Right atrium auricular region (tissue), 2 donors: ENCODE measurements at regions not wholly inside any gene's neighbourhood (a gene's known extent, or its start where the extent isn't known, plus 50 kb on each side); places are given as distances from the start of the nearest gene placed in this dataset.

ENCODE experiments used
- DNase-seq: peaks from one replicate; pipeline ENCODE4 v3.0.0-alpha.2; 2019; ENCODE audit warnings: low spot score
- H3K27ac ChIP-seq, 2 donors: fragments of 200-600 bp; sonication (generic); 1 replicate in 1 of 2; 2 replicates in 1 of 2; pipeline ENCODE4 v1.5.1; 2016 to 2019
- H3K27me3 ChIP-seq, 2 donors: fragments of 200-600 bp; sonication (generic); one replicate each; pipeline versions ENCODE4 v1.5.1 to v1.6.0; 2017 to 2019
- H3K36me3 ChIP-seq: fragments of 200-600 bp; sonication (generic); one replicate; pipeline ENCODE4 v1.5.1; 2016
- H3K4me1 ChIP-seq, 2 donors: fragments of 200-600 bp; sonication (generic); one replicate each; pipeline versions ENCODE4 v1.5.1 to v1.6.0; 2017 to 2019
- H3K4me3 ChIP-seq, 2 donors: fragments of 200-600 bp; sonication (generic); 1 replicate in 1 of 2; 2 replicates in 1 of 2; pipeline ENCODE4 v1.5.1; 2017 to 2019; ENCODE audit warnings: mild to moderate bottlenecking in 1 of 2, moderate library complexity in 1 of 2
- H3K9me3 ChIP-seq, 2 donors: fragments of 200-600 bp; sonication (generic); one replicate each; pipeline ENCODE4 v1.5.1; 2019
- CTCF ChIP-seq, 2 donors: fragments of 200-600 bp; sonication (generic); IDR thresholded peaks; one replicate each; pipeline ENCODE4 v1.5.1; 2019; ENCODE audit warnings: antibody characterized with exemption in 2 of 2

GRCh38 chr10:81108516-81109199, 571.0 kb downstream of the SH2D4B start:
- H3K9me3 ChIP-seq: no peaks in the 10 kb centered on the region
- TF ChIP-seq CTCF (IDR thresholded peaks at IDR 0.05): no peak
- no peak overlapping the region for H3K27ac ChIP-seq
- H3K4me3 ChIP-seq: no peak overlapping the region
- H3K4me1 ChIP-seq: no peaks in the 10 kb centered on the region
- no peak for DNase-seq
- H3K27me3 ChIP-seq: no peaks in the 10 kb centered on the region
- no peaks in the 10 kb centered on the region for H3K36me3 ChIP-seq

- Histone ChIP-seq H3K27ac (no peak overlapping the region), H3K27me3 (no peaks in the 10 kb centered on the region), H3K9me3 (no peaks in the 10 kb centered on the region), H3K4me1 (no peaks in the 10 kb centered on the region), H3K36me3 (no peaks in the 10 kb centered on the region), H3K4me3 (no peak overlapping the region)
- DNase-seq: no peak
- no peak for TF ChIP-seq CTCF (IDR thresholded peaks at IDR 0.05)
These were observed 571.6 kb downstream of the SH2D4B start for GRCh38 chr10:81109200-81109752.

- Histone ChIP-seq H3K4me1 (no peaks in the 10 kb centered on the region), H3K36me3 (no peaks in the 10 kb centered on the region), H3K27me3 (no peaks in the 10 kb centered on the region), H3K4me3 (no peak overlapping the region), H3K9me3 (no peaks in the 10 kb centered on the region), H3K27ac (no peak overlapping the region)
- TF ChIP-seq CTCF (IDR thresholded peaks at IDR 0.05): no peak
- DNase-seq: no peak
These were observed 578.5 kb downstream of the SH2D4B start for GRCh38 chr10:81116201-81116600.

- Histone ChIP-seq H3K9me3 (no peaks in the 10 kb centered on the region), H3K27me3 (no peaks in the 10 kb centered on the region), H3K4me1 (no peaks in the 10 kb centered on the region), H3K36me3 (no peaks in the 10 kb centered on the region), H3K27ac (no peak overlapping the region), H3K4me3 (no peak overlapping the region)
- DNase-seq: no peak
- TF ChIP-seq CTCF (IDR thresholded peaks at IDR 0.05): no peak
These were observed 579.3 kb downstream of the SH2D4B start for GRCh38 chr10:81116990-81117389.

GRCh38 chr10:81127931-81128330, 590.2 kb downstream of the SH2D4B start:
- Histone ChIP-seq H3K27ac (no peak overlapping the region), H3K27me3 (no peaks in the 10 kb centered on the region)
- no peak for TF ChIP-seq CTCF (IDR thresholded peaks at IDR 0.05)

GRCh38 chr10:81130014-81130413, 592.3 kb downstream of the SH2D4B start:
- Histone ChIP-seq H3K27me3 (no peaks in the 10 kb centered on the region), H3K36me3 (no peaks in the 10 kb centered on the region), H3K9me3 (no peaks in the 10 kb centered on the region), H3K4me1 (no peaks in the 10 kb centered on the region), H3K27ac (no peak overlapping the region), H3K4me3 (no peak overlapping the region)
- DNase-seq: no peak
- TF ChIP-seq CTCF (IDR thresholded peaks at IDR 0.05): no peak

More at GRCh38 chr10:81127931-81128330, 590.2 kb downstream of the SH2D4B start:
- no peaks in the 10 kb centered on the region for H3K36me3 ChIP-seq
- no peaks in the 10 kb centered on the region for H3K9me3 ChIP-seq
- DNase-seq: no peak
- no peaks in the 10 kb centered on the region for H3K4me1 ChIP-seq
- H3K4me3 ChIP-seq: no peak overlapping the region
